ENCODE measurements at regions not wholly inside any gene's neighbourhood (a gene's known extent, or its start where the extent isn't known, plus 50 kb on each side); places are given as distances from the start of the nearest gene placed in this dataset.
"Not testable (repeated sequence)": the region's sequence is repeated elsewhere in the genome, so short reads cannot be mapped to it uniquely, and the experiment has no call there.

- not testable (repeated sequence) for TF ChIP-seq POLR2AphosphoS5 (IDR thresholded peaks at IDR 0.05); CTCF (IDR thresholded peaks at IDR 0.05 in 8 of 11, conservative IDR thresholded peaks at IDR 0.05 in 3 of 11); POLR2A (IDR thresholded peaks at IDR 0.05)
These were observed 142.8 kb downstream of the DYRK2 start for GRCh38 chr12:67791362-67791761.

Measured in spleen (tissue), 7 donors.